Activated CD4-positive, alpha-beta memory T cell treated with anti-CD3 and anti-CD28 coated beads, Interleukin-2, amount 10 ng/mL, durations not matched to agents 7 days and 5 days (primary cell): ENCODE measurements at regions not wholly inside any gene's neighbourhood (a gene's known extent, or its start where the extent isn't known, plus 50 kb on each side); places are given as distances from the start of the nearest gene placed in this dataset.
"Not testable (repeated sequence)": the region's sequence is repeated elsewhere in the genome, so short reads cannot be mapped to it uniquely, and the experiment has no call there.

ENCODE experiments used
- CTCF ChIA-PET: fragments of 350-600 bp; sonication (Branson Sonifier 250); formaldehyde crosslinking; loops from one replicate; lab custom pipeline; 2021; ENCODE audit warnings: antibody characterized with exemption, inconsistent platforms; lab: Charles Lee
- POLR2A ChIA-PET: fragments of 350-600 bp; sonication (Branson Sonifier 250); formaldehyde crosslinking; loops from one replicate; lab custom pipeline; 2021; ENCODE audit warnings: antibody characterized with exemption; lab: Charles Lee
- DNase-seq: peaks from one replicate; pipeline ENCODE4 v3.0.0-alpha.2; 2020
- H3K27ac Mint-ChIP-seq: one replicate; pipeline ENCODE4 v1.8.0; 2021; ENCODE audit warnings: mild to moderate bottlenecking, mixed read lengths
- H3K27me3 Mint-ChIP-seq: one replicate; pipeline ENCODE4 v1.8.0; 2021; ENCODE audit warnings: mixed read lengths
- H3K36me3 Mint-ChIP-seq: one replicate; pipeline ENCODE4 v1.8.0; 2021; ENCODE audit warnings: low read depth, mixed read lengths
- H3K4me1 Mint-ChIP-seq: one replicate; pipeline ENCODE4 v1.8.0; 2021; ENCODE audit warnings: mixed read lengths
- H3K4me3 Mint-ChIP-seq: one replicate; pipeline ENCODE4 v1.8.0; 2021; ENCODE audit warnings: mild to moderate bottlenecking, mixed read lengths
- H3K9me3 Mint-ChIP-seq: one replicate; pipeline ENCODE4 v1.8.0; 2021; ENCODE audit warnings: mixed read lengths

DNA sequence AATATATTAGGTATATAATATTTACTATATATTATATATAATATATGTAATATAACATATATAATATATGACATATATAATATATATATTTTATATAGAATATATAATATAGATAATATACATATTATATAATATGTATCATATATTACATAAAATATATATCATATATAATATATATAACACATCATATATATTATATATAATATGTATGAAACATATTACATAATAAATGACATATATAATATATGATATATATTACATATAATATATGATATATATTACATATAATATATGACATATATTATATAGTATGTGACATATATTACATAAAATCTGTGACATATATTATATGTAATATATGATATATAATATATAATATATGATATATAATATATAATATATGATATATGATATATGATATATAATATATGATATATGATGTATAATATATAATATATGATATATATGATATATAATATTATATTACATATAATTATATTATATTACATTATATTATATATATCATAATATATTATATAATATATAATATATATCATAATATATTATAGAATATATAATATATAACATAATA is 119.5 kb upstream of the RIMBP3 start:
- H3K36me3 Mint-ChIP-seq, result no peaks in the 10 kb centered on the region
- H3K4me1 Mint-ChIP-seq, result no peaks in the 10 kb centered on the region
- H3K27me3 Mint-ChIP-seq, result no peaks in the 10 kb centered on the region
- H3K9me3 Mint-ChIP-seq, result peaks cover 2% of the 10 kb centered on the region
- ChIA-PET POLR2A (no interaction called here), CTCF (no interaction called here)
- no peak overlapping the region for H3K4me3 Mint-ChIP-seq
- H3K27ac Mint-ChIP-seq, result no peak overlapping the region
- no peak for DNase-seq

DNA sequence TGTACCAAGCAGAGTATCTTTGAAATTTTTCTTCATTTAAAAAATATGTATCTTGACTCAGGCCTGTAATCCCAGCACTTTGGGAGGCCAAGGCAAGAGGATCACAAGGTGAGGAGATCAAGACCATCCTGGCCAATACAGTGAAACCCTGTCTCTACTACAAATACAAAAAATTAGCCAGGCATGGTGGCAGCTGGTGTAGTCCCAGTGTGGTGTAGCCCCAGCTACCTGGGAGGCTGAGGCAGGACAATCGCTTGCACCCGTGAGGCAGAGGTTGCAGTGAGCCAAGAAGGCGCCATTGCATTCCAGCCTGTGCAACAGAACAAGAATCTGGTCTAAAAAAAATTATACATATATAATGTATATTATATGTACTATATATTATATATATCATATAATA is 118.7 kb upstream of the RIMBP3 start:
- H3K4me1 Mint-ChIP-seq, POLR2A ChIA-PET, H3K9me3 Mint-ChIP-seq, H3K27me3 Mint-ChIP-seq, H3K27ac Mint-ChIP-seq, H3K4me3 Mint-ChIP-seq, H3K36me3 Mint-ChIP-seq, CTCF ChIA-PET: not testable (repeated sequence)
- peak; percentile 80 for DNase-seq
